ENCODE measurements at regions not wholly inside any gene's neighbourhood (a gene's known extent, or its start where the extent isn't known, plus 50 kb on each side); places are given as distances from the start of the nearest gene placed in this dataset.

DNA sequence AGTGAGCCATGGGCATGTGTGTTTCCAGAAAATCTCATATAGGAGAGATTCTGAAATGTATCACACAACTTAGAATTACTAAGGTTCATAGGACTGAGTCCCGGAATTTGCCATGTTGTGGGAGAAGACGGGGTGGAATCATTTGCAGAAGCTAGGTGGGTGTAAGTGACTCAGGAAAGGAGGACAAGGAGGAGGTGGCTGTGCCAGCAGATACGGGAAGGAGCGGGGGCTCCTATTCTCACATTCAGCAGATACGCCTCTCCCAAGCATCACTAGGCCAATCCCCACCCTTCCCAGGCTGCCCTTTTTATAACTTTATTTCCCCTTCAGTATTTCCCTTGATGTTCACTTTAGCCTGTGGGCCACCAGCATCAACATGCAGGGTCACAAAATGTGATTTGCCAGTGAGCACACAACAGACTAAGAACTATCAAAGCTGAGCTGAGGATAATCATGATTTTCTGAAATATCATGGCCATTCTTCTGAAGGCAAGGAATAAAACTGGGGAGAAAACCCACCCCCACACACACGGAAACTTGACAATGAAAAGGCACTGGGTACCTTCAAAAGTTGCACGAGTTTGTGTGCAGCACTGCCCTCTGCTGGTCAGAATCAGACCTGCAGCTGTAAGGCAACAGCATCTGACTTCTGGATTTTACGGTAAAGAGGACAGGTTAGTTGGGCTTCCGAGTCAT lies 133.2 kb downstream of the MTX3 start:
- ATAC-seq (ENCODE audit: low FRiP score): no peak
- TF ChIP-seq, protein P1, sequence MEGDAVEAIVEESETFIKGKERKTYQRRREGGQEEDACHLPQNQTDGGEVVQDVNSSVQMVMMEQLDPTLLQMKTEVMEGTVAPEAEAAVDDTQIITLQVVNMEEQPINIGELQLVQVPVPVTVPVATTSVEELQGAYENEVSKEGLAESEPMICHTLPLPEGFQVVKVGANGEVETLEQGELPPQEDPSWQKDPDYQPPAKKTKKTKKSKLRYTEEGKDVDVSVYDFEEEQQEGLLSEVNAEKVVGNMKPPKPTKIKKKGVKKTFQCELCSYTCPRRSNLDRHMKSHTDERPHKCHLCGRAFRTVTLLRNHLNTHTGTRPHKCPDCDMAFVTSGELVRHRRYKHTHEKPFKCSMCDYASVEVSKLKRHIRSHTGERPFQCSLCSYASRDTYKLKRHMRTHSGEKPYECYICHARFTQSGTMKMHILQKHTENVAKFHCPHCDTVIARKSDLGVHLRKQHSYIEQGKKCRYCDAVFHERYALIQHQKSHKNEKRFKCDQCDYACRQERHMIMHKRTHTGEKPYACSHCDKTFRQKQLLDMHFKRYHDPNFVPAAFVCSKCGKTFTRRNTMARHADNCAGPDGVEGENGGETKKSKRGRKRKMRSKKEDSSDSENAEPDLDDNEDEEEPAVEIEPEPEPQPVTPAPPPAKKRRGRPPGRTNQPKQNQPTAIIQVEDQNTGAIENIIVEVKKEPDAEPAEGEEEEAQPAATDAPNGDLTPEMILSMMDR (IDR thresholded peaks at IDR 0.05): peak in 2 of 3 donors; percentile 33 to 46
- peak; percentile 93 for DNase-seq (ENCODE audit: low spot score)

DNA sequence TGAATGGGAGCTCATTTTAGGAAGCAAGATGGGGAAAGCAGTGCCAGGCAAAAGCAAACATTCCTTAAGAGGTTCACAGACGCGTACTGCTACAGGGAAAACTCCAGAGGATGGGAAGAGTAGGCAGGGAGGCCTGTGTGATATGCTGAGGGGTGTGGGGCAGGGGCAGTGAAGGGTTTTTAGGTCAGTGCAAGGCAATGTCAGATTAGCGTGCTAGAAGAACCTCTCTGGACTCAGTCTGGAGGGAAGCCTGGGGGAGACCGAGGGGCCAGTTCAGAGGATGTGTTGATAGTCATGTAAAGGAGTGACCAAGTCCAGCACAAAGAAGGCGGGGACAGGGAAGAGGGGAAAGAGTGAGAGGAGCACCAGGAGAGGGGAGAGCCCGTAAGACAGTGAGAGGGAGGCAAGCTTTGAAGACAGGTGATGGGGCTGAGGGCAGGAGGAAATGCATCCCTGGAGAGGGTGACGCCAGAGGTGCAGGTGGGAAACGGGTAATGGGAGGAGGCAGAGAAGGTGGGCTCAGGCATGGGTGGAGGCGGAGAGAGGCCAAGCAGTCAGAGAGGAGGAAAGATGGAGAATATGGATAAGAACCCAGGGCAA lies 134.5 kb downstream of the MTX3 start:
- ATAC-seq (ENCODE audit: low FRiP score) (no peak), DNase-seq (ENCODE audit: low spot score) (no peak)
- TF ChIP-seq, protein P1 (IDR thresholded peaks at IDR 0.05): no peak

DNA sequence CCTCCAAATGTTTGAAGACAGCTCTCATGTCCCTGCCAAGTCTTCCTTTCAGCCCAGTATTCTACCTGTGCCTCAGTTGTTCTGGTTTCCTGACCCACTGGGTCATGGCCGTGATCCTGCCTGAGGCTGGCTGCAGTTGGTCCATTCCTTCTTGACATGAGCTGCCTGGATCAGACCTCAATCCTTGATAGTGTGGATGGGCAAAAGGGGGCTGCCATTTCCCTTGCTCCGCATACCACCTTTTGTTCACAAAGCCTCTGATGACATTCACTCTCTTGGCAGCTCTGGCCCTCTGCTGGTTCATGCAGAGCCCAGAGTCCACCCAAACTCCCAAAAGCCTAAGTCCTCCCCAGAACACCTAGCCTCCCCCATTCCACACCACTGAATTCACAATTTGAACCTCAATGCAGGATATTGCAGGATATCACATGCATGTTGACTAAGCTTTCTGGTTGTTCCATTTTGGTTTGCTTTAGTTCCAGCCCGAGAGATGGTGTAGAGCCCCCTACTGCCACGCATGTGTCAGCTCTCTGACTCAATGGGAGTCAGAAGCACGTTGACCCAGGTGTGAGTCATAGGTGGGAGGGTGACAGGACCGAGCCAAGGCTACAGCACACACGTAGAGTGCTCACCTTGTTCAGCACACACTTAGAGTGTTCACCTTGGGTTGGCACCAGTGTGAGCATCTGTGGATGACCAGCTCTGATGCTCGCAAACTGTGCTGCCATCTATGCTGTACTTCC lies 137.2 kb downstream of the MTX3 start:
- TF ChIP-seq, protein P1 (IDR thresholded peaks at IDR 0.05): no peak
- ATAC-seq (ENCODE audit: low FRiP score): no peak
- DNase-seq (ENCODE audit: low spot score): no peak

DNA sequence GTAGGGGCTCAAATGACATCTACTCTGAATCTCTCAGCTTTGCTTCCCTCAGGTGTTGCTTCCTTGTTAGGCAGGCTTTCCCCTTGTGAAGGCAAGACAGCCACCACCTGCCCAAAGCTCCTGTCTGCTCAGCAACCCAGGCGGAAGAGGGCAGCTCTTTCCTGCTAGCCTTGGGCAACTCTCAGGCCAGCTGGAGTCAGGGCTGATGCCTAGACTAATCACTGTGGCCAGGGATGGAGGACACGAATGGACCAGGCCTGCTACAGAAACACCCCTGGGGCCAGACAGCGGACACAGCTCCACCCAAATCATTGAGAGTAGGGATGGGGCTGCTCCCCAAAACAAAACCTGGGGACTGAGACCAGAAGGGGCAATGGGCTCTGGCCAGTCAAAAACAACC lies 138.0 kb downstream of the MTX3 start:
- TF ChIP-seq, protein P1 (IDR thresholded peaks at IDR 0.05): no peak
- DNase-seq (ENCODE audit: low spot score) (no peak), ATAC-seq (ENCODE audit: low FRiP score) (no peak)

DNA sequence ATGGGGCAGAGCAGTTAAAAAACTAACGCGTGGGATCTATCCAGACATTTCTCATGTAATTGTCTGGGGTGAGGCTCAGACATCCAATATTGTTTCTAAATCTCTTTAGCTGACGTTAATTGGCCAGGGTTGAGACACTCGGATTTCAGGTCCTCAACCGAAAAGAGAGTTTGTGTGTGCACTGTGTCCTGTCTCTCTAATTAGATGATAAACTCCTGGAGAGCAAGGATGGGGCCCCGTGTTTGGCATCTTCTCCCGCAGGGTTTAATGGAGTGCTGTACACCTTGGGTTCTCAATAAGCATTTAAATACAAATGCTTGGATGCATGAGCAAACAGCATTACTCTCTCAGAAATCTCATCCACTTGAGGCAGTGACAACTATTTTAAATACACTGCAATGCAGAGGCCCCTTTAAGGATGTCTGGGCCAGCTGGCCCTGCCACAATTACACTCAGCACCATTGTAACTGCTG lies 139.6 kb downstream of the MTX3 start:
- ATAC-seq (ENCODE audit: low FRiP score) (no peak), DNase-seq (ENCODE audit: low spot score) (no peak)
- TF ChIP-seq, protein P1 (IDR thresholded peaks at IDR 0.05): no peak

DNA sequence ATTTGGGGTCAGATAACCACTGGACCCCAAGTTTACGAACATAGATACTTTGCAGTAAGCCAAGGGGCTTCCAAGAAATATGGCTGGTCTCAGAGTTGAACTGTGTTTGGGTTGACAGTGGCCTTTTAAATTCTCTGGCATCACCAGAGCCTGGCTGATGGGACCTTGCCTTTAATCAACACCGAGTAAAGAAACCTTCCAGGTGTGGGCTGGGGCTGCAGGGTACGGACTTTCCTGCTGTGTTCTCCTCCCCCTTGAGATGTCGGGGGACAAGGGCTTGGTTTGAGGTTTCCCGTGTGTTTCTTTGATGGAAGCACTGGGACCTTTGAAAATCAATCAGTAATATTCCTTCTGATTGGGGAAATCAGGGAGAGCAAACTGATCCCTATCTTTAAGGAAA lies 140.1 kb downstream of the MTX3 start:
- DNase-seq (ENCODE audit: low spot score) (no peak), ATAC-seq (ENCODE audit: low FRiP score) (no peak)
- TF ChIP-seq, protein P1 (IDR thresholded peaks at IDR 0.05): no peak

Data from omental fat pad (tissue), 3 donors.